Thyroid gland (tissue), 4 donors: ENCODE measurements at regions not wholly inside any gene's neighbourhood (a gene's known extent, or its start where the extent isn't known, plus 50 kb on each side); places are given as distances from the start of the nearest gene placed in this dataset.

Experiments
- POLR2A ChIP-seq, 2 donors: fragments of 450-650 bp; IDR thresholded peaks; one replicate each; pipeline ENCODE4 v1.6.1; 2017; ENCODE audit warnings: antibody characterized with exemption in 2 of 2, mild to moderate bottlenecking in 2 of 2, moderate library complexity in 1 of 2
- TF ChIP-seq, protein P1 (sequence below), 6 experiments: fragments of 200-600 bp in 3 of 6; fragments of 450-650 bp in 3 of 6; sonication (generic) in 3 of 6; IDR thresholded peaks; one replicate each; pipeline ENCODE4 v1.5.1; 2016 to 2019; ENCODE audit warnings: antibody characterized with exemption in 6 of 6, mild to moderate bottlenecking in 2 of 6, inconsistent platforms in 1 of 6, moderate library complexity in 1 of 6

- TF ChIP-seq, protein P1, sequence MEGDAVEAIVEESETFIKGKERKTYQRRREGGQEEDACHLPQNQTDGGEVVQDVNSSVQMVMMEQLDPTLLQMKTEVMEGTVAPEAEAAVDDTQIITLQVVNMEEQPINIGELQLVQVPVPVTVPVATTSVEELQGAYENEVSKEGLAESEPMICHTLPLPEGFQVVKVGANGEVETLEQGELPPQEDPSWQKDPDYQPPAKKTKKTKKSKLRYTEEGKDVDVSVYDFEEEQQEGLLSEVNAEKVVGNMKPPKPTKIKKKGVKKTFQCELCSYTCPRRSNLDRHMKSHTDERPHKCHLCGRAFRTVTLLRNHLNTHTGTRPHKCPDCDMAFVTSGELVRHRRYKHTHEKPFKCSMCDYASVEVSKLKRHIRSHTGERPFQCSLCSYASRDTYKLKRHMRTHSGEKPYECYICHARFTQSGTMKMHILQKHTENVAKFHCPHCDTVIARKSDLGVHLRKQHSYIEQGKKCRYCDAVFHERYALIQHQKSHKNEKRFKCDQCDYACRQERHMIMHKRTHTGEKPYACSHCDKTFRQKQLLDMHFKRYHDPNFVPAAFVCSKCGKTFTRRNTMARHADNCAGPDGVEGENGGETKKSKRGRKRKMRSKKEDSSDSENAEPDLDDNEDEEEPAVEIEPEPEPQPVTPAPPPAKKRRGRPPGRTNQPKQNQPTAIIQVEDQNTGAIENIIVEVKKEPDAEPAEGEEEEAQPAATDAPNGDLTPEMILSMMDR (IDR thresholded peaks at IDR 0.05) = no peak
- no peak for TF ChIP-seq POLR2A (IDR thresholded peaks at IDR 0.05)
These were observed 98.1 kb downstream of the TPRA1 start for GRCh38 chr3:127492426-127492825.
